CD4-positive, CD25-positive, alpha-beta regulatory T cell (primary cell): ENCODE measurements at regions not wholly inside any gene's neighbourhood (a gene's known extent, or its start where the extent isn't known, plus 50 kb on each side); places are given as distances from the start of the nearest gene placed in this dataset.
A peak's percentile ranks its signal among the peaks of the same experiment; 100 is the strongest.

ENCODE experiments used
- ATAC-seq, 2 donors: fragments of 150-1000 bp; cut with Tn5 transposase; one replicate each; pipeline ENCODE4 v1.10.0; 2021; ENCODE audit warnings: low read depth in 2 of 2, moderate number of reproducible peaks in 2 of 2, moderate library complexity in 1 of 2
- DNase-seq, 3 donors: peaks; one replicate each; pipeline versions ENCODE4 v3.0.0 to v3.0.0-alpha.2; 2012 to 2022; ENCODE audit warnings: mixed read lengths in 1 of 3
- H3K27ac ChIP-seq: one replicate; pipeline ENCODE4 v1.7.0; 2013; ENCODE audit warnings: mild to moderate bottlenecking, low read length; ENCODE audit not compliant: insufficient read depth, poor library complexity, severe bottlenecking
- H3K27me3 ChIP-seq: one replicate; pipeline ENCODE4 v1.7.0; 2013; ENCODE audit warnings: low read length; ENCODE audit not compliant: control insufficient read depth, insufficient read depth
- H3K36me3 ChIP-seq: one replicate; pipeline ENCODE4 v1.7.0; 2013; ENCODE audit warnings: mild to moderate bottlenecking, low read length, moderate library complexity; ENCODE audit not compliant: control insufficient read depth, insufficient read depth
- H3K4me1 ChIP-seq: 2 replicates; pipeline ENCODE4 v1.7.0; 2013; ENCODE audit warnings: mild to moderate bottlenecking, low read length; ENCODE audit not compliant: insufficient read depth, control insufficient read depth, poor library complexity, severe bottlenecking
- H3K4me3 ChIP-seq: one replicate; pipeline ENCODE4 v1.7.0; 2013; ENCODE audit warnings: low read depth, mild to moderate bottlenecking, low read length, moderate library complexity
- H3K9me3 ChIP-seq, 2 experiments: 1 replicate in 1 of 2; 2 replicates in 1 of 2; pipeline ENCODE4 v1.7.0; 2013; ENCODE audit warnings: low read length in 2 of 2, mild to moderate bottlenecking in 1 of 2, moderate library complexity in 1 of 2; ENCODE audit not compliant: control insufficient read depth in 2 of 2
- H3K27ac Mint-ChIP-seq, 3 donors: one replicate each; pipeline ENCODE4 v1.8.0; 2020 to 2022; ENCODE audit warnings: mild to moderate bottlenecking in 3 of 3, mixed read lengths in 3 of 3, moderate library complexity in 2 of 3
- H3K27me3 Mint-ChIP-seq: one replicate; pipeline ENCODE4 v1.8.0; 2022; ENCODE audit warnings: mild to moderate bottlenecking, mixed read lengths
- H3K36me3 Mint-ChIP-seq: one replicate; pipeline ENCODE4 v1.8.0; 2020; ENCODE audit warnings: mixed read lengths
- H3K4me1 Mint-ChIP-seq, 4 donors: one replicate each; pipeline ENCODE4 v1.8.0; 2020 to 2022; ENCODE audit warnings: mixed read lengths in 4 of 4, mild to moderate bottlenecking in 1 of 4
- H3K4me3 Mint-ChIP-seq, 4 donors: one replicate each; pipeline ENCODE4 v1.8.0; 2020 to 2022; ENCODE audit warnings: mild to moderate bottlenecking in 4 of 4, mixed read lengths in 4 of 4, moderate library complexity in 3 of 4
- H3K9me3 Mint-ChIP-seq, 7 donors: one replicate each; pipeline ENCODE4 v1.8.0; 2020 to 2022; ENCODE audit warnings: mixed read lengths in 7 of 7, mild to moderate bottlenecking in 3 of 7, moderate library complexity in 2 of 7

- Histone ChIP-seq H3K9me3 (no peaks in the 10 kb centered on the region), H3K4me1 (no peaks in the 10 kb centered on the region), H3K27me3 (no peaks in the 10 kb centered on the region), H3K27ac (no peak overlapping the region), H3K4me3 (no peak overlapping the region), H3K36me3 (no peaks in the 10 kb centered on the region)
- no peak for DNase-seq
- H3K36me3 Mint-ChIP-seq: no peaks in the 10 kb centered on the region
- ATAC-seq: no peak
- no peaks in the 10 kb centered on the region for H3K27me3 Mint-ChIP-seq
- peaks cover 0 to 2% (median 0%) of the 10 kb centered on the region in 7 donors for H3K9me3 Mint-ChIP-seq
- no peak overlapping the region for H3K27ac Mint-ChIP-seq
- H3K4me3 Mint-ChIP-seq: no peak overlapping the region
- H3K4me1 Mint-ChIP-seq: no peaks in the 10 kb centered on the region
Observed at GRCh38 chr14:56870336-56870735, 60.1 kb upstream of the OTX2 start.

DNA sequence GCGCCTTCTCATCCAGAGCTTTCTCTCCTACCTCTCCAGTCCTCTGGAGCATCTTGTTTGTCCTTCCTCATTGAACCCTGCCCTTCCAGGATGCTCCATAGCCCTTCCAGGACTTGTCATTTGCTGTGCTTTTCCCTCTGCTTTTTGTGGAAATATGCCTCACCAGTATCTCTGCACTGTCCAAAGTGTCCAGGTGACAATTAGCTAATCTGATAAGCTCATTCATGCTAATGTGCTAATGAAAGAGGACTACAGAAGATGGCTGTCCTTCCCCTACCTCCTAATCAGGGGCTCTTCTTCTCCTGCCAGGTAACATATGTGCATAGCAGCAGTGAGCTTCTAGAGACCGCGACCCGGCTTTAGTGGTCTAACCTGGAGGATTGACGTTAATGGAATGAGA is 58.4 kb upstream of the OTX2 start:
- H3K4me1 Mint-ChIP-seq: no peaks in the 10 kb centered on the region
- H3K4me3 Mint-ChIP-seq: no peak overlapping the region
- H3K27me3 Mint-ChIP-seq: no peaks in the 10 kb centered on the region

GRCh38 chr14:56862836-56863235 is 52.6 kb upstream of the OTX2 start:
- ATAC-seq: no peak
- no peak overlapping the region for H3K27ac Mint-ChIP-seq
- Histone ChIP-seq H3K27me3 (no peaks in the 10 kb centered on the region), H3K27ac (no peak overlapping the region), H3K9me3 (no peaks in the 10 kb centered on the region), H3K4me1 (no peaks in the 10 kb centered on the region), H3K4me3 (no peak overlapping the region), H3K36me3 (no peaks in the 10 kb centered on the region)
- H3K4me1 Mint-ChIP-seq: no peaks in the 10 kb centered on the region
- H3K4me3 Mint-ChIP-seq: no peak overlapping the region
- peaks cover 0 to 3% (median 0%) of the 10 kb centered on the region in 7 donors for H3K9me3 Mint-ChIP-seq
- H3K27me3 Mint-ChIP-seq: peaks cover 11% of the 10 kb centered on the region
- no peaks in the 10 kb centered on the region for H3K36me3 Mint-ChIP-seq
- DNase-seq: no peak

More for the DNA sequence above, 58.4 kb upstream of the OTX2 start:
- peaks cover 0 to 3% (median 0%) of the 10 kb centered on the region in 7 donors for H3K9me3 Mint-ChIP-seq
- H3K9me3 ChIP-seq: no peaks in the 10 kb centered on the region
- H3K4me3 ChIP-seq: no peak overlapping the region
- no peak overlapping the region for H3K27ac ChIP-seq
- no peaks in the 10 kb centered on the region for H3K4me1 ChIP-seq
- no peak for ATAC-seq
- no peak overlapping the region for H3K27ac Mint-ChIP-seq
- H3K36me3 ChIP-seq: no peaks in the 10 kb centered on the region
- no peak for DNase-seq
- no peaks in the 10 kb centered on the region for H3K27me3 ChIP-seq
- no peaks in the 10 kb centered on the region for H3K36me3 Mint-ChIP-seq

- Mint-ChIP-seq H3K4me3 (no peak overlapping the region), H3K27ac (peak overlapping the region in 1 of 3 donors; percentile 33), H3K9me3 (peaks cover 0 to 3% (median 0%) of the 10 kb centered on the region in 7 donors), H3K36me3 (no peaks in the 10 kb centered on the region), H3K4me1 (no peaks in the 10 kb centered on the region), H3K27me3 (peaks cover 24% of the 10 kb centered on the region)
- DNase-seq: no peak
- H3K36me3 ChIP-seq: no peaks in the 10 kb centered on the region
- H3K9me3 ChIP-seq: no peaks in the 10 kb centered on the region
- ATAC-seq: no peak
- peaks cover 2% of the 10 kb centered on the region for H3K27me3 ChIP-seq
- no peak overlapping the region for H3K4me3 ChIP-seq
- no peaks in the 10 kb centered on the region for H3K4me1 ChIP-seq
- no peak overlapping the region for H3K27ac ChIP-seq
Observed at GRCh38 chr14:56860441-56860840, 50.2 kb upstream of the OTX2 start.
